Motor neuron (in vitro differentiated cells): ENCODE measurements at regions not wholly inside any gene's neighbourhood (a gene's known extent, or its start where the extent isn't known, plus 50 kb on each side); places are given as distances from the start of the nearest gene placed in this dataset.

Experiments used
- ATAC-seq, 8 experiments: fragments of 200-7000 bp; cut with Tn5 transposase; replicated peaks in 6 of 8; 2 replicates each; pipeline ENCODE4 v1.8.0; 2021; ENCODE audit warnings: mild to moderate bottlenecking in 8 of 8, moderate library complexity in 8 of 8
- H3K27ac ChIP-seq, 2 donors: fragments of 250-450 bp; sonication (Bioruptor Pico); 2 replicates each; pipeline ENCODE4 v1.9.0; 2021; ENCODE audit warnings: antibody characterized with exemption in 2 of 2, mild to moderate bottlenecking in 2 of 2, moderate library complexity in 1 of 2
- H3K4me1 ChIP-seq, 2 donors: fragments of 250-450 bp; sonication (Bioruptor Pico); replicated peaks in 1 of 2; 2 replicates each; pipeline ENCODE4 v1.6.1; 2021; ENCODE audit warnings: antibody characterized with exemption in 2 of 2, mild to moderate bottlenecking in 2 of 2, moderate library complexity in 1 of 2
- H3K4me3 ChIP-seq, 5 donors: fragments of 250-450 bp; sonication (Bioruptor Pico); 2 replicates each; pipeline ENCODE4 v1.9.0; 2021; ENCODE audit warnings: antibody characterized with exemption in 5 of 5, mild to moderate bottlenecking in 5 of 5, moderate library complexity in 4 of 5
- WGBS, 10 experiments: fragments of 450-650 bp; shearing (Covaris generic); methylation state at CpG; one replicate each; pipeline ENCODE4 v1.0.0; 2022; 5-methylcytosine and 5-hydroxymethylcytosine counted together
- in situ Hi-C, 9 experiments: fragments of 400-800 bp; cut with MboI; loops; one replicate each; pipeline ENCODE4 v1.15.0; 2021; ENCODE audit warnings: low sequenced_read_pairs in 9 of 9, low pct_unique_long_range_greater_than_20kb in 2 of 9; ENCODE audit not compliant: unreplicated experiment in 9 of 9

DNA sequence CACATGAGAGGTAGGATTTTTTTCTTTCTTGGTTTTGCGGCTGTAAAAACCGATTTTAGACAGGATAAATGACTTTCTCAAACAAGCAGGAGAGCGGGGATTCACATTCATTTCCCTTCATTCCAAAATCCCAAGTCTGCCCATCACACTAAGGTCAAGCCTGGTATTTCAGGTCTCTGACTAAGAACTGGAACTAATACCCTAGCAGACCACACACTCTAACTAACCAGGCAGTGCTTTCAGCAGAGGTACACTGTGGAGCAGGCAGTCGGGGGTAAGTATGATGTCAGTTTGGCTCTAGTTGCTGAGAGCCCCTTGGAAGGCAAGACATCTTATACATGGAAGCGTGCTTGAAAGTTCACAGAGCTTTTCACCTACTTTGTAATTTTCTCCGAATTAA lies 128.1 kb upstream of the LHCGR start:
- no peak overlapping the region for H3K4me3 ChIP-seq
- 0 to 100% (median 80%) methylated on average over 1 to 6 of the region's 6 CpGs for WGBS, 10 experiments
- in situ Hi-C loops: no loop called here
- H3K27ac ChIP-seq: no peak overlapping the region
- ATAC-seq: no peak
- peaks cover 4 to 22% of the 10 kb centered on the region in 2 donors for H3K4me1 ChIP-seq

DNA sequence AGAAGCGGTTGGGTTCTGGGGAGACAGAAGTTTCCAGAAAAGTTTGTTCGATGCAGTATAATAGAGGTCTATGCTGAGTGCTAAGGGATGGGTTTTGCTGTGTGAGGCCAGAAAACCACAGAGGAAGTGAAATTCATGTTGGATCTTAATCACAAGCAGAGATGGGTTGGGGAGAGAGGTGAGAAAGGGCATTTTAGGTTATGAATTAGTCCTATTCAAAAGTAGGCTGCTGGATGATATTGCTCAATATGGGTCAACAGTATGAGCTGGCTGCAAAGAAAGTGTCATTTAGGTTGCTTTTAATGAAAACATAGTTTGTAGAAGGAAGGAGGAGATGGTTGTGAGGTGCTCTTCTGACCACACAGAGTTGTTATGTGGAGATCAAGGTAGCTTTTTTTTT lies 118.8 kb upstream of the LHCGR start:
- WGBS, 10 experiments: 86 to 100% (median 100%) methylated on average over 1 to 2 of the region's 2 CpGs; no CpG with 5 or more reads in 4 of the 10 experiments
- peaks cover 28 to 39% of the 10 kb centered on the region in 2 donors for H3K4me1 ChIP-seq
- ATAC-seq: no peak
- H3K4me3 ChIP-seq: no peak overlapping the region
- in situ Hi-C loops: no loop called here
- no peak overlapping the region for H3K27ac ChIP-seq

DNA sequence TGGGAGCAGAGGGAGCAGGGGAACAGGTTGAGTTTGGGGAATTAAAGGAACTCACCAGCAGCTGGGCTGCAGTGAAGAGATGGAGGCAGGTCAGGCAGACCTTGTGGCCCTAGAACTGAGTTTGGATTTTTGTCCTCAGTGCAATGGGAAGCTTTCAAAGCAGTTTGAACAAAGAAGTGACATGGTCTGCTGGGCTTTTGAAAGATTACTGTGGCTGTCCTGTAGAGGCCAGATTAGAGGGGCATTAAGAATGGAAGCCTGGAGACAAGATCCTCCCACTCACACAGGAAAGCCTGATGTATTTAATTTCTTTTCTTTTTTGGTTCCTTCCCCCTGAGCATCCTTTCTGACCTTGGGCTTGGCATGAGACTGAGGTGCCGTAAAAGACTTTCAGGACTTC lies 118.1 kb upstream of the LHCGR start:
- in situ Hi-C loops: no loop called here
- Histone ChIP-seq H3K4me3 (no peak overlapping the region), H3K4me1 (peaks cover 28 to 39% of the 10 kb centered on the region in 2 donors), H3K27ac (no peak overlapping the region)
- no peak for ATAC-seq
- 100% methylated on average over 1 of the region's 1 CpG; no CpG with 5 or more reads in 5 of the 10 experiments for WGBS, 10 experiments

DNA sequence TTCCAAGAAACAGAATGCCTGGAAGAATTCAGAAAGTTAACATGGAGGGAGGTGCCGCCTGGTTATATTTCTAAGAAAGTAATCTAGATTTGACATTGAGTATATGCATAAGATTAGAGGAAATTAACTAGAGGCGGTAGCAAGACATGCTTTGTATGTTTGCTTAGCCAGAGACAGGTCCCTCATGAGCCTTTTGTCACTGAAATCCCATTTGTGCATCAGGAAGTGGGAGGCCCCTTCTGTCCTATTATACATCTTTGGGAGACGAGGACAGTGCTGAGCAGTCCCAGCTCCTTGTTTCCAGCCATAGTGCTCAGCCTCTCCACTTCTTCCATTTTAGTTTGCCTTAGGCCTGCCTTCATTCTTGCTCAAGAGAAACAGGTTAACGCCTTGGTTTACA lies 115.4 kb upstream of the LHCGR start:
- WGBS, 10 experiments: 28 to 100% (median 72%) methylated on average over 1 to 4 of the region's 4 CpGs; no CpG with 5 or more reads in 3 of the 10 experiments
- peaks cover 28 to 39% of the 10 kb centered on the region in 2 donors for H3K4me1 ChIP-seq
- H3K27ac ChIP-seq: peak overlapping the region in 1 of 2 donors; percentile 43
- peak in 6 of 8 experiments; percentile 32 to 69 (median 51) for ATAC-seq
- no peak overlapping the region for H3K4me3 ChIP-seq
- in situ Hi-C loops: no loop called here

DNA sequence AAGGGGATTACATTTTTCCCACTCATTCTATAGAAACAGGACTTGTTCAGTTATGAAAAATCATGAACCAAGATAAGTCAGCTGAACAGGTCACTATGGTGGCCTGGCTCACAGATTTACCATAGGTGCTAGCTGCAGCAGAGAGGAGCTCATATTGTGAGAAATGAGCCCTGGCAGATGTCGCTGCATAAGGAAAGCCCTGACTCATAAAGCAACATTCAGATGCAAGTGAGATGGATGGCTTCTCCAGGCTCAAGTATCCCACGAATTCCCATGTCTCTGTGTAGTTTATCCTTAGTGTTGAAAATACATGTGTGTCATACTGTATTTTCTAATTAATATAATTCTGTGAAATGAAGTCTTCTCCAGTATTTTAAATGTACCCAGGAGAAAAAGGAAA lies 115.0 kb upstream of the LHCGR start:
- Histone ChIP-seq H3K4me3 (no peak overlapping the region), H3K27ac (no peak overlapping the region), H3K4me1 (peaks cover 28 to 39% of the 10 kb centered on the region in 2 donors)
- ATAC-seq: peak in 7 of 8 experiments; percentile 20 to 96 (median 87)
- in situ Hi-C loops: no loop called here
- WGBS, 10 experiments: 0 to 38% (median 15%) methylated on average over 1 to 2 of the region's 2 CpGs; no CpG with 5 or more reads in 2 of the 10 experiments

DNA sequence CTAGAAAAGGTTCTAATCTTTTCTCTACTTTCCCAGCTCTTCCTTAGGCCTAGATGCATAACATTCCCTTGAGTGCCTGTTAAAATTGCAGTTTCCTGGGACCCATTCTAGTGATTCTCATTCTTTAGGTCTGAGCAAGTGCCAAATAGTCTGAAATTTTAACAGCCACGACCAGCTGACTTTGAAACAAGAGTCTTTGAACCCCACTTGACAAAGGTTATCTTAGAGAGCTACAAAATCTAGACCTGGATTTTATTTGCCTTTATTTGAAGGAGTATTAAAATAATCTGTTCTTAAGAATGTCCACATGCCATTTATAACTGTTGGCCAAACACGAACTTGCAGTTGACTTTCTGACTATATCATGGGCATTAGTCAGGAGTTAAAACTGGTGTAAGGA lies 110.2 kb upstream of the LHCGR start:
- WGBS, 10 experiments: 0 to 100% (median 50%) methylated on average over 1 to 2 of the region's 2 CpGs; no CpG with 5 or more reads in 2 of the 10 experiments
- no peak overlapping the region for H3K4me3 ChIP-seq
- in situ Hi-C loops: no loop called here
- no peak overlapping the region for H3K27ac ChIP-seq
- peaks cover 4 to 8% of the 10 kb centered on the region in 2 donors for H3K4me1 ChIP-seq
- ATAC-seq: no peak

DNA sequence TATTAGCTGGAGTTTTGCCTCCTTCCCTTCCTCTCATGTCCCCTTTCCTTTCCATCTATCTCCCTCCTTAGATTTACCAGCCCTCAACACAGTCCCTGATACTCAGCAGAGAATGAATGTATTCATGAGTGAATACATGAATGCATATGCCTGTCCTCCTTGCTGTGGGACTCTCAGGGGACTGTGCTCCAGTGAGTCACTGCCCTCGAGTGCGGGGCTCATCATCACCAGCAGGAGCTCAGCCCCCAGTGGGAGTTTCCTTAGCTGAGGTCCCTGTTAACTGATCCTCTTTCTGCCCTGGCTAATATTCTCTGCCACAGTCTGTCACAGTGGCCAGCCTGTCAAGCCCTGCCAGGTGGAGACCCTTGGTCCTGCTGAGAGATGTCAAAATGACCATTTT lies 104.9 kb upstream of the LHCGR start:
- Histone ChIP-seq H3K4me3 (no peak overlapping the region), H3K27ac (no peak overlapping the region), H3K4me1 (no peaks in the 10 kb centered on the region)
- WGBS, 10 experiments: 0% methylated on average over 2 of the region's 2 CpGs; no CpG with 5 or more reads in 9 of the 10 experiments
- peak in 7 of 8 experiments; percentile 71 to 100 (median 93) for ATAC-seq
- in situ Hi-C loops: no loop called here

DNA sequence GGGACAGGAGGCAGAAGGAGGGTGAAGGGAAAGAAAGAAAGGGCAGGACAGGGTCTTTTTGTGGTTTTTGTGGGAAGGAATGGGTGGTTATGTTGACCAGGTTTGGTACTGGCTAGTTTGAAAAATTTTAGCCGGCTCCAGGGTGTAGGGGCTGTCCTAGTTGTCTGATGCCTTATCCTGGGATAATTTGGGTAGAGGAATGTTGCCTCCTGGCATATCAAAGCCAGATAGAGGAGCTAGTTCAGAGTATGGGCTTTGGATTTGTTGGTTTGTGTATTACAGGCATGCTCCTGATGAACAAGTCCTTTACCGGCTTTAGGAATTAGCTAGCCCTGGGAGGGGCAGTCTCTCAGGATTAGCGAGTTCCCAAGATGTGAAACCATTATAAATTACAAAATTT lies 101.1 kb upstream of the LHCGR start:
- Histone ChIP-seq H3K27ac (no peak overlapping the region), H3K4me3 (no peak overlapping the region), H3K4me1 (no peaks in the 10 kb centered on the region)
- no peak for ATAC-seq
- 0 to 100% (median 92%) methylated on average over 1 to 3 of the region's 3 CpGs; no CpG with 5 or more reads in 2 of the 10 experiments for WGBS, 10 experiments
- in situ Hi-C loops: no loop called here

DNA sequence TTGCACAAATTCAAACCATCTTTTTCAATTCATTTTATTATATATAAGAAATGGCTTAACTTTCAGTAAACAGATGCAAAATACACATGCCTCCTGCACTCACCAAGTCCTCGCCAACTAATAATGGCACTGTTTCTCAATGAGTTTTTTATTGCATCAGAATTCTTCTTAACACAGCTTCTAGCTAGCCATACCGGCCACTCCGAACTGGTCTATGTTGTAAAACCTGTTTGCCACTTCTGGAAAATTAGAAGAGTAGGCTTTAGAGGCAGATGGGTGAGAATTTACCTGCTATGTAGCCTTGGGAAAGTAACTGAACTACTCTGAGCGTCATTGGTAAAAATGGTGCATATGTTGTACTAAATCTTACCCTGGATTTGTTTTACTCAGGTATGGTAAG lies 100.6 kb upstream of the LHCGR start:
- Histone ChIP-seq H3K4me1 (no peaks in the 10 kb centered on the region), H3K4me3 (no peak overlapping the region), H3K27ac (no peak overlapping the region)
- 23 to 100% (median 98%) methylated on average over 1 to 4 of the region's 4 CpGs; no CpG with 5 or more reads in 3 of the 10 experiments for WGBS, 10 experiments
- ATAC-seq: no peak
- in situ Hi-C loops: no loop called here

DNA sequence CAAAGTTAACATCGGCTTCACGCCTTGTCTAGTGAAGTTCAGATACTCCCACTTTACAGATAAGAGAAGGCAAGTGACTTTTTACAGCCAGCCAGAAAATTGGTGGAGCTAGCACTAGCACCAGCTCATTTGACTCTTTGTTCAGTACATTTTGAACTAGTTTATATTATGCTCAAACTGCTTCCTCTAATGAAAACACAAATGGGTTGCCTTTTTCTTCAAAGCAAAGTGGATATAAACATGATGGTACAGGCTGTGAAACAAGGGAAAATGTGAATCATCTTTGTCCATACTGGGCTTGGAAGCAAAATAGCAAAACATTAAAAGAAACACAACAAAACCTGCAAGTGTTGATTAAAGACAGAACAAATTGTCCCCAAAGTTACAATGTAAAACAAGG lies 99.6 kb upstream of the LHCGR start:
- no peak overlapping the region for H3K4me3 ChIP-seq
- 21 to 100% (median 92%) methylated on average over 1 to 2 of the region's 2 CpGs; no CpG with 5 or more reads in 4 of the 10 experiments for WGBS, 10 experiments
- in situ Hi-C loops: no loop called here
- H3K27ac ChIP-seq: no peak overlapping the region
- ATAC-seq: no peak
- no peaks in the 10 kb centered on the region for H3K4me1 ChIP-seq

DNA sequence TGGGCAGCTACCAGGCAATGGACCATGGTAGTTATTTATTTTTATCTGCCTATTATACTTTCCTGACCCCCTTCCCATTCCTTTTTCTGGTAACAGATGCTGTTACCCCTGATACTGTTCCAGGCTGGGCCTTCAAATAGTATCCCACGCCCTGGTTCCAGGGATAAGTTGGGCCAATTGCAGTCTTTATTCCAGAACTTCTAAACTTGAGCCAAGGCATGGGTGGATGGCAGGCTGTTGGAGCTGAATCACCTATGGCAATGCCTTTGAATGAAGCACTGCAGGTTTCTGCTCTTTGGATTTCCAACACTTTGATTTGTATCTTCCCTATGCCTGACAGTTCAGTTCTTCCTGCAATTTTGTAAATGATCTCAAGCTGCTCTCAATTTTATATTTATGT lies 99.2 kb upstream of the LHCGR start:
- H3K27ac ChIP-seq: no peak overlapping the region
- in situ Hi-C loops: no loop called here
- 0 to 100% methylated on average over 1 of the region's 1 CpG; no CpG with 5 or more reads in 8 of the 10 experiments for WGBS, 10 experiments
- no peaks in the 10 kb centered on the region for H3K4me1 ChIP-seq
- peak in 2 of 8 experiments; percentile 39 to 57 for ATAC-seq
- H3K4me3 ChIP-seq: no peak overlapping the region

DNA sequence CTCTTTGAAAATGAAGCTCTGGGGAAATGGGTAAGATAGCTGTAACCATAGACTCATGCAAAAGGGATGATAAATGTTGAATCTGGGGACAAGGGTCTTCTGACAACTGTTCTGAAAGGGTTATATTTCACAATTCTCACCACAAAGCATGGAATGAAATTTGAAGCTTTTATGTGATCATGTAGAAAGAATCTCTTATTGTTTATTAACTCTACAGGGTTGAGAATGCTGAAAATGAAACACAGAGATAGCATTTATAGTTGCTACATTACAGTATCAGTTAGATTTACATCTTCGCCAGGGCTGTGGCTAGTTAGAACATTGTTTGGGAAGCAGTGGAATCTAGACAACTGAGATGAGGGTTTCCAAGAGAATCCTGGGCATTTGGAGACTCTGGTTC lies 97.4 kb upstream of the LHCGR start:
- in situ Hi-C loops: no loop called here
- H3K4me3 ChIP-seq: no peak overlapping the region
- no peak for ATAC-seq
- no peaks in the 10 kb centered on the region for H3K4me1 ChIP-seq
- no peak overlapping the region for H3K27ac ChIP-seq
- WGBS, 10 experiments: 17 to 100% (median 58%) methylated on average over 1 of the region's 1 CpG; no CpG with 5 or more reads in 2 of the 10 experiments

DNA sequence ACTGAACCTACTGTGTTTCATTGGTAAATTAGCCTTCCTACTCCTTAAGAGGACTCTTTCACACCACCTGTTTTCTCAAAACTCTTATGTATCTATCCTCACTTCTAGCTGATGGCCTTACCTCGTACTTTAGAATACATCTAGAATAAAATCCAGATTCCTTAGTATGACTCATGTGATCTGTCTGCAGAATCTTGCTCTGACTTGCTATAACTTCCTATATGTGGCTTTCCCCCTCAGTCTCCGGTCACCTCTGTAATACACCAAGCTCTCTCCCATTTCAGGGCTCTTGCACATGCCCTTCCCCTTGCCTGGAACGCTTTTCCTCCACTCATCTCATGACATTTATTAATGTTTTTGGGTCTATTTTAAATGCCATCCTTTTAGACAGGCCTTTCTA lies 95.6 kb upstream of the LHCGR start:
- in situ Hi-C loops: no loop called here
- 0 to 96% (median 82%) methylated on average over 1 to 3 of the region's 3 CpGs for WGBS, 10 experiments
- no peak overlapping the region for H3K4me3 ChIP-seq
- H3K4me1 ChIP-seq: no peaks in the 10 kb centered on the region
- ATAC-seq: no peak
- H3K27ac ChIP-seq: no peak overlapping the region

DNA sequence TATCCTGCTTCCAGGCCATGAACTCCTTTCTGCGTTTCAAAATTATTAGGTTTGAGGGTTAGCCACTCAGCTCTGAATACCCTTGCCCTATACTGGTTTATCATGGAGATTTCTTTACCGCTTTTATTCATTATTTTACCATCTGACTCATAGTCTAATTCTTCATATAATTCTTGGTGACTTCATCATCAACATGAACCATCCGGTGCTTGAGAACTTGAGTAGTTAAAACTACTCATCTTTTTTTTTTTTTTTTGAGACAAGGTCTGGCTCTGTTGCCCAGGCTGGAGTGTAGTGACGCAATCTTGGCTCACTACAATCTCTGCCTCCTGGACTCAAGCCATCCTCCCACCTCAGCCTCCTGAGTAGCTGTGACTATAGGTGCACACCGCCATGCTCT lies 94.2 kb upstream of the LHCGR start:
- Histone ChIP-seq H3K4me3 (no peak overlapping the region), H3K27ac (no peak overlapping the region), H3K4me1 (no peaks in the 10 kb centered on the region)
- peak in 3 of 8 experiments; percentile 22 to 38 (median 29) for ATAC-seq
- in situ Hi-C loops: no loop called here
- 8 to 100% (median 91%) methylated on average over 2 to 5 of the region's 5 CpGs for WGBS, 10 experiments
